Rectal smooth muscle tissue (tissue), 1 donor: ENCODE measurements at regions not wholly inside any gene's neighbourhood (a gene's known extent, or its start where the extent isn't known, plus 50 kb on each side); places are given as distances from the start of the nearest gene placed in this dataset.

ENCODE experiments used
- H3K27ac ChIP-seq: one replicate; pipeline ENCODE4 v1.7.0; 2013; ENCODE audit warnings: low read depth, low read length, inconsistent platforms
- H3K27me3 ChIP-seq: one replicate; pipeline ENCODE4 v1.7.0; 2013; ENCODE audit warnings: low read length; ENCODE audit not compliant: control insufficient read depth, insufficient read depth
- H3K36me3 ChIP-seq: one replicate; pipeline ENCODE4 v1.7.0; 2013; ENCODE audit warnings: low read length; ENCODE audit not compliant: control insufficient read depth, insufficient read depth
- H3K4me1 ChIP-seq: one replicate; pipeline ENCODE4 v1.7.0; 2013; ENCODE audit warnings: low read length; ENCODE audit not compliant: control insufficient read depth, insufficient read depth
- H3K4me3 ChIP-seq: one replicate; pipeline ENCODE4 v1.7.0; 2013; ENCODE audit warnings: low read length
- H3K9ac ChIP-seq: one replicate; pipeline ENCODE4 v1.7.0; 2013; ENCODE audit warnings: low read length

GRCh38 chr1:232388363-232388762 lies 241.6 kb downstream of the SIPA1L2 start:
- no peaks in the 10 kb centered on the region for H3K27me3 ChIP-seq
- no peak overlapping the region for H3K27ac ChIP-seq
- no peaks in the 10 kb centered on the region for H3K4me1 ChIP-seq
- H3K36me3 ChIP-seq = no peaks in the 10 kb centered on the region
- no peak overlapping the region for H3K9ac ChIP-seq
- H3K4me3 ChIP-seq = no peak overlapping the region

- Histone ChIP-seq H3K36me3 (no peaks in the 10 kb centered on the region), H3K27ac (no peak overlapping the region), H3K4me3 (no peak overlapping the region), H3K27me3 (no peaks in the 10 kb centered on the region), H3K9ac (no peak overlapping the region), H3K4me1 (no peaks in the 10 kb centered on the region)
Measured at GRCh38 chr1:232386721-232387510, 243.0 kb downstream of the SIPA1L2 start.

- no peaks in the 10 kb centered on the region for H3K27me3 ChIP-seq
- no peak overlapping the region for H3K4me3 ChIP-seq
- H3K36me3 ChIP-seq = no peaks in the 10 kb centered on the region
- no peaks in the 10 kb centered on the region for H3K4me1 ChIP-seq
- no peak overlapping the region for H3K27ac ChIP-seq
- no peak overlapping the region for H3K9ac ChIP-seq
Measured at GRCh38 chr1:232386294-232386693, 243.6 kb downstream of the SIPA1L2 start.

GRCh38 chr1:232385221-232385620 lies 244.7 kb downstream of the SIPA1L2 start:
- no peaks in the 10 kb centered on the region for H3K36me3 ChIP-seq

GRCh38 chr1:232384171-232384883 lies 245.6 kb downstream of the SIPA1L2 start:
- no peak overlapping the region for H3K27ac ChIP-seq
- no peaks in the 10 kb centered on the region for H3K4me1 ChIP-seq
- no peak overlapping the region for H3K4me3 ChIP-seq
- no peak overlapping the region for H3K9ac ChIP-seq
- H3K36me3 ChIP-seq = no peaks in the 10 kb centered on the region
- H3K27me3 ChIP-seq = no peaks in the 10 kb centered on the region

More at GRCh38 chr1:232385221-232385620, 244.7 kb downstream of the SIPA1L2 start:
- H3K27ac ChIP-seq = no peak overlapping the region
- no peaks in the 10 kb centered on the region for H3K27me3 ChIP-seq
- no peak overlapping the region for H3K9ac ChIP-seq
- H3K4me1 ChIP-seq = no peaks in the 10 kb centered on the region
- H3K4me3 ChIP-seq = no peak overlapping the region

- H3K4me1 ChIP-seq = peaks cover 2% of the 10 kb centered on the region
- H3K27me3 ChIP-seq = no peaks in the 10 kb centered on the region
- H3K4me3 ChIP-seq = no peak overlapping the region
- H3K27ac ChIP-seq = no peak overlapping the region
- no peak overlapping the region for H3K9ac ChIP-seq
- H3K36me3 ChIP-seq = no peaks in the 10 kb centered on the region
Measured at GRCh38 chr1:232383455-232384123, 246.3 kb downstream of the SIPA1L2 start.

- Histone ChIP-seq H3K27ac (no peak overlapping the region), H3K9ac (no peak overlapping the region), H3K36me3 (no peaks in the 10 kb centered on the region), H3K27me3 (no peaks in the 10 kb centered on the region), H3K4me3 (no peak overlapping the region), H3K4me1 (peaks cover 4% of the 10 kb centered on the region)
Measured at GRCh38 chr1:232382671-232383070, 247.3 kb downstream of the SIPA1L2 start.

GRCh38 chr1:232381394-232382100 lies 248.4 kb downstream of the SIPA1L2 start:
- Histone ChIP-seq H3K27ac (no peak overlapping the region), H3K4me3 (no peak overlapping the region), H3K36me3 (no peaks in the 10 kb centered on the region), H3K4me1 (peaks cover 4% of the 10 kb centered on the region), H3K27me3 (no peaks in the 10 kb centered on the region), H3K9ac (no peak overlapping the region)

GRCh38 chr1:232380596-232380995 lies 249.3 kb downstream of the SIPA1L2 start:
- no peak overlapping the region for H3K4me3 ChIP-seq
- H3K9ac ChIP-seq = no peak overlapping the region
- no peaks in the 10 kb centered on the region for H3K36me3 ChIP-seq
- H3K27ac ChIP-seq = no peak overlapping the region
- peaks cover 4% of the 10 kb centered on the region for H3K4me1 ChIP-seq
- H3K27me3 ChIP-seq = no peaks in the 10 kb centered on the region

- Histone ChIP-seq H3K9ac (no peak overlapping the region), H3K4me3 (no peak overlapping the region), H3K4me1 (peaks cover 4% of the 10 kb centered on the region), H3K27ac (no peak overlapping the region), H3K36me3 (no peaks in the 10 kb centered on the region), H3K27me3 (no peaks in the 10 kb centered on the region)
Measured at GRCh38 chr1:232380131-232380530, 249.8 kb downstream of the SIPA1L2 start.

- Histone ChIP-seq H3K36me3 (no peaks in the 10 kb centered on the region), H3K27me3 (no peaks in the 10 kb centered on the region), H3K4me3 (no peak overlapping the region), H3K27ac (no peak overlapping the region), H3K4me1 (peaks cover 4% of the 10 kb centered on the region), H3K9ac (no peak overlapping the region)
Measured at GRCh38 chr1:232379063-232379434, 250.9 kb downstream of the SIPA1L2 start.
